Common myeloid progenitor, CD34-positive (primary cell): ENCODE measurements at regions not wholly inside any gene's neighbourhood (a gene's known extent, or its start where the extent isn't known, plus 50 kb on each side); places are given as distances from the start of the nearest gene placed in this dataset.

ENCODE experiments used
- CTCF ChIA-PET: fragments of 350-600 bp; sonication (Branson Sonifier 250); formaldehyde crosslinking; loops from one replicate; lab custom pipeline; 2021; ENCODE audit warnings: antibody characterized with exemption; lab: Charles Lee
- POLR2A ChIA-PET: fragments of 350-600 bp; sonication (Branson Sonifier 250); formaldehyde crosslinking; loops from one replicate; lab custom pipeline; 2021; ENCODE audit warnings: antibody characterized with exemption; lab: Charles Lee
- DNase-seq, 3 donors: peaks; one replicate each; pipeline versions ENCODE4 v3.0.0 to v3.0.0-alpha.2; 2013
- H3K27ac ChIP-seq, 2 experiments: 1 replicate in 1 of 2; 2 replicates in 1 of 2; pipeline ENCODE4 v1.7.0; 2013; ENCODE audit warnings: inconsistent platforms in 2 of 2, low read length in 2 of 2, mild to moderate bottlenecking in 2 of 2, low read depth in 1 of 2, moderate library complexity in 1 of 2; ENCODE audit not compliant: severe bottlenecking in 2 of 2, insufficient read depth in 1 of 2, poor library complexity in 1 of 2
- H3K27me3 ChIP-seq, 5 experiments: replicated peaks in 2 of 5; 1 replicate in 3 of 5; 2 replicates in 2 of 5; pipeline versions ENCODE4 v1.6.1 to v1.7.0; 2013; ENCODE audit warnings: low read length in 4 of 5, mild to moderate bottlenecking in 2 of 5, moderate library complexity in 2 of 5, inconsistent platforms in 1 of 5; ENCODE audit not compliant: insufficient read depth in 5 of 5, control insufficient read depth in 4 of 5
- H3K36me3 ChIP-seq, 4 experiments: 1 replicate in 2 of 4; 2 replicates in 2 of 4; pipeline versions ENCODE4 v1.6.1 to v1.7.0; 2013; ENCODE audit warnings: low read length in 3 of 4, control low read depth in 1 of 4, mild to moderate bottlenecking in 1 of 4; ENCODE audit not compliant: control insufficient read depth in 4 of 4, insufficient read depth in 4 of 4
- H3K4me1 ChIP-seq, 4 experiments: 1 replicate in 3 of 4; 2 replicates in 1 of 4; pipeline versions ENCODE4 v1.6.1 to v1.7.1; 2013; ENCODE audit warnings: low read length in 3 of 4, mild to moderate bottlenecking in 3 of 4, control low read depth in 1 of 4, inconsistent platforms in 1 of 4, moderate library complexity in 1 of 4; ENCODE audit not compliant: control insufficient read depth in 4 of 4, insufficient read depth in 4 of 4; ENCODE audit errors: control extremely low read depth in 1 of 4
- H3K4me3 ChIP-seq, 7 experiments: 1 replicate in 4 of 7; 2 replicates in 3 of 7; pipeline versions ENCODE4 v1.5.1 to v1.7.0; 2013; ENCODE audit warnings: mild to moderate bottlenecking in 7 of 7, low read length in 6 of 7, moderate library complexity in 6 of 7, inconsistent platforms in 2 of 7, low read depth in 2 of 7, control low read depth in 1 of 7; ENCODE audit not compliant: insufficient read depth in 4 of 7, control insufficient read depth in 1 of 7; ENCODE audit errors: extremely low read depth in 1 of 7
- H3K9me3 ChIP-seq, 5 experiments: 1 replicate in 4 of 5; 2 replicates in 1 of 5; pipeline versions ENCODE4 v1.6.1 to v1.7.1; 2013; ENCODE audit warnings: low read length in 4 of 5, mild to moderate bottlenecking in 2 of 5, inconsistent platforms in 1 of 5, low read depth in 1 of 5, moderate library complexity in 1 of 5; ENCODE audit not compliant: control insufficient read depth in 4 of 5, insufficient read depth in 2 of 5; ENCODE audit errors: control extremely low read depth in 1 of 5
- WGBS: methylation state at CpG from one replicate; pipeline ENCODE4 v1.1.5; 2013; ENCODE audit not compliant: insufficient coverage; 5-methylcytosine and 5-hydroxymethylcytosine counted together

DNA sequence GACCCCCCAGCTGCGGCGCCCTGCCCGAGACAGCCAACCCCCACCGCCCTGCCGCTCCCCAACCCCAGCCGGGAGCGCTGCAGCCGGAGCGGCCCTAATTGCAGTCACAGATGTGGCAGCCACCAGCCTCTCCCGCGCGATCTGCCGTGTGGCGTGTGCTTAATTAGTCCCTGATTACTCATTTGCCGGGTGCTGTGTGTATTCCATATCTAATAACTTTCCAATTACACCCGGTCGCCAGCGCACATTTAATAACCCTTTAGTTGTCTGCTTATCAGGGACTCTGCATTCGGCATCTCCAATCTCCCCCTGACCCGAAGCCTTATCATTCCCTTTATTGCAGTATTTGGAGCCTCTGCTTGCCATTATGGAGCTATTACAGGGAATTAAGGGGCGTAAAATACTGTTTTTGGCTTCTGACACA is 236.7 kb upstream of the CIBAR2 start:
- CTCF ChIA-PET, result interaction anchor here (1.3 to 2.9 kb wide), 5 partner anchors 18 to 96 kb away, joined by 3 to 10 read pairs (median 8); no protein-coding TSS in a partner anchor
- Histone ChIP-seq H3K27me3 (peaks cover 0 to 3% (median 0%) of the 10 kb centered on the region in 5 experiments), H3K36me3 (no peaks in the 10 kb centered on the region), H3K4me1 (peaks cover 0 to 13% (median 3%) of the 10 kb centered on the region in 4 experiments), H3K27ac (no peak overlapping the region), H3K9me3 (peaks cover 0 to 5% (median 4%) of the 10 kb centered on the region in 5 experiments), H3K4me3 (no peak overlapping the region)
- WGBS, result 98% methylated on average over 21 of the region's 21 CpGs
- no peak for DNase-seq
- POLR2A ChIA-PET, result no interaction called here

DNA sequence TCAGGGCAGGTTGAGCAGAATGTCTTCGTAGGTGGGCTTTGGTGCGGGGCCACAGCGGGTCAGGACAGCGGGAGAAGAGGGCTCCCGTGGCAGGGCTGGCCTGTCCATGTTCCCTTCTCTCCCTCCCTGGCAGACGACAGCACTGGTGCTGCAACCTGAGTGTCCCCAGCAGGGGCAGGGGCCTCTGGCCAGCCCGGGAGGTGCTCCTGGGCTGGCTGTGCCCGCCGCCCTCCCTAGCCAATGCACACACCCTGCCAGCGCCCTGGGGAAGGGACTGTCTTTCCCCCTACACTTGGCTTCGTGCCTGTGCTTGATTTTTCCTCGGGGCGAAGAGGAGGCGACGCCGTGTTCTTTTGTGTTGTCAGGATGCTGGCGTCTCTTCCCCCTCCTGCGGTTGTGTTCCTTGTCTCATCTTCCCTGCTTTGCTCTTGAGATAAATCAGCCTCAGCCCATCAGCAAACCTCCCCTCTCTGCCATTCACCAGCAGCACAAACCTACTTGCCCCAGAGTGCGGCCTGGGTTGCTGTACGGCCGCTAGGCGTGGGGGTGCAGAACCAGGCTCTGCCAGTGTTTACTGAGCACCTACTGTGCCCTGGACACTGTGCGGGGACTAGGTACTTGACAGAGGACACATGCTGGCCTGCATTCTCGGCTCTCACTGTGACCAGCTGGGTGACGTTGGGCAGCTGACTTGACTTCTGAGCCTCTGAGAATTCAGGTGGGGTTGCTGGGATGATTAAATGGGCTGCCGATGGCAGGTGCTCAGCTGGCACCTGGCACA is 237.3 kb upstream of the CIBAR2 start:
- H3K36me3 ChIP-seq, result no peaks in the 10 kb centered on the region
- ChIA-PET POLR2A (no interaction called here), CTCF (interaction anchor here (0.9 to 2.9 kb wide), 8 partner anchors 13 to 267 kb away, joined by 3 to 10 read pairs (median 4); no protein-coding TSS in a partner anchor)
- DNase-seq, result no peak
- H3K4me1 ChIP-seq, result peaks cover 0 to 19% (median 5%) of the 10 kb centered on the region in 4 experiments
- H3K27ac ChIP-seq, result no peak overlapping the region
- H3K4me3 ChIP-seq, result no peak overlapping the region
- peaks cover 0 to 3% (median 0%) of the 10 kb centered on the region in 5 experiments for H3K27me3 ChIP-seq
- WGBS, result 90% methylated on average over 22 of the region's 26 CpGs
- H3K9me3 ChIP-seq, result peaks cover 0 to 5% (median 4%) of the 10 kb centered on the region in 5 experiments

DNA sequence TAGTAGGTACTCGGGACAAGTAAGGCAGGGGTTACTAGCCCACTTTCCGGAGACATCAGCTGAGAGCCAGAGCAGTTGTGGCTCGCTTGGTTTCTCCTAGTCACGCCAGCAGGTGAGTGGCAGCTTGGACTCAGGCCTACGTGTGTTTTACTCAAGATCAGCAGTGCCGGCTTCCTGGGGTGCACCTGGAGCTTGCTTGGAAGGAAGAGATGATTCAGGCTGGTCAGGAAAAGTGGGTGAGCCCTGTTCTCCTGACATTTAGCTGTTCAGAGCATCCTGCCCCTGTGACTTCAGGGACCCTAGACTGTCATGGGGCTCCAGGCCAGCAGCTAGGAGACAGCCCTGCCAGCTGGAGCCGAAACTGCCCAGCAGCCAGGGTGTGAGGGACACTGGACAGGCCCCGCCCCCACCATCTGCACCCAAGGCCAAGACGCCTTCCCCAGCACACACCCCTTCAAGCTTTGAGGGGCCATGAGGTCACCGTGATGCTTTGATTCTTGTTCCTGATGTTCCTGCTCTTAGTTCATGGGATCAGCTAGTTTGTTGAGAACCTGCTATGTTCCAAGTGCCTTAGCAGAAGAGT is 238.0 kb upstream of the CIBAR2 start:
- Histone ChIP-seq H3K27ac (no peak overlapping the region), H3K27me3 (peaks cover 0 to 3% (median 0%) of the 10 kb centered on the region in 5 experiments), H3K4me1 (peaks cover 0 to 25% (median 7%) of the 10 kb centered on the region in 4 experiments), H3K9me3 (peaks cover 0 to 5% (median 4%) of the 10 kb centered on the region in 5 experiments), H3K36me3 (no peaks in the 10 kb centered on the region), H3K4me3 (no peak overlapping the region)
- no peak for DNase-seq
- ChIA-PET CTCF (interaction anchor here (0.9 to 1.5 kb wide), 5 partner anchors 14 to 266 kb away, joined by 3 to 4 read pairs (median 4); no protein-coding TSS in a partner anchor), POLR2A (no interaction called here)
- 91% methylated on average over 9 of the region's 10 CpGs for WGBS

DNA sequence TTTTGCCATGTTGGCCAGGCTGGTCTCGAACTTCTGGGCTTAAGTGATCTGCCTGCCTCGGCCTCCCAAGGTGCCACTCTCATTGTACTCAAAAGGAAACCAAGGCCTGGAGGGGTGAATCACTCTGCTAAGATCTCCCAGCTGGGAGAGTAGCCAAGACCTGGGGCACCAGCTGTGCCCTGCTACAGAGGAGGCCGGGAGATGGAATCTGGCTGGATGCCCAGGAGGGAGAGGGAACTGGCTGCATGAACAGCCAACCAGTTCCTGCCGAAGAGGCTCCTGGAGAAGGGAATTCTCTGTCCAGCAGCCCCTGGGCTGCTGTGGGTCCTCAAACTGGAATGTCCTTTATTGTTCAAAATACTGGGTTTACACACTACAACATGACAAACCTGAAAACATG is 238.7 kb upstream of the CIBAR2 start:
- WGBS, result 24% methylated on average over 4 of the region's 4 CpGs
- peaks cover 0 to 5% (median 4%) of the 10 kb centered on the region in 5 experiments for H3K9me3 ChIP-seq
- DNase-seq, result peak in 2 of 3 donors; percentile 46 to 47
- H3K27me3 ChIP-seq, result peaks cover 0 to 3% (median 0%) of the 10 kb centered on the region in 5 experiments
- H3K27ac ChIP-seq, result no peak overlapping the region
- CTCF ChIA-PET, result interaction anchor here (1.0 to 1.5 kb wide), 6 partner anchors 8 to 258 kb away, joined by 3 to 6 read pairs (median 4); no protein-coding TSS in a partner anchor
- no peaks in the 10 kb centered on the region for H3K36me3 ChIP-seq
- peaks cover 0 to 25% (median 7%) of the 10 kb centered on the region in 4 experiments for H3K4me1 ChIP-seq
- no peak overlapping the region for H3K4me3 ChIP-seq
- POLR2A ChIA-PET, result no interaction called here

DNA sequence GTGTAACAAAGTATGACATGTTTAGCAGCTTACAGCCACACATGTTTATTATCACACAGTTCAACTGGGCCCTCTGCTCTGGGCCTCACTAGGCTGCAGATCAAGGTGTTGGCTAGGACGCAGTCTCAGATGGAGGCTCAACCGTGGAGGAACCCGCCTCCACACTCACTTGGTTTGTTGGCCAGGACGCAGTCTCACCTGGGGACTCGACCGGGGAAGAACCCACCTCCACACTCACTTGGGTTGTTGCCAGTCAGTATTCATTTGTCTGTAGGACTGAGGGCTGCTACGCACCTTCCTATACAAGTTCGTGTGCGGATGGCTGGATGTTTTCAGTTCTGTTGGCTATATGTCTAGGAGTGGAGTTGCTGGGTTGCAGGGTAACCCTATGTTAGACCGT is 240.7 kb upstream of the CIBAR2 start:
- no peak overlapping the region for H3K4me3 ChIP-seq
- no peak for DNase-seq
- peaks cover 0 to 25% (median 7%) of the 10 kb centered on the region in 4 experiments for H3K4me1 ChIP-seq
- H3K27me3 ChIP-seq, result peaks cover 0 to 3% (median 0%) of the 10 kb centered on the region in 5 experiments
- 100% methylated on average over 9 of the region's 10 CpGs for WGBS
- H3K36me3 ChIP-seq, result no peaks in the 10 kb centered on the region
- POLR2A ChIA-PET, result no interaction called here
- no peak overlapping the region for H3K27ac ChIP-seq
- CTCF ChIA-PET, result interaction anchor here (0.6 to 1.7 kb wide), 6 partner anchors 10 to 68 kb away, joined by 3 to 7 read pairs (median 3); no protein-coding TSS in a partner anchor
- peaks cover 0 to 5% (median 4%) of the 10 kb centered on the region in 5 experiments for H3K9me3 ChIP-seq

GRCh38 chr16:85353839-85354685 is 241.8 kb upstream of the CIBAR2 start:
- no peak for DNase-seq
- H3K27me3 ChIP-seq, result peaks cover 0 to 3% (median 0%) of the 10 kb centered on the region in 5 experiments
- no peaks in the 10 kb centered on the region for H3K36me3 ChIP-seq
- ChIA-PET CTCF (interaction anchor here (0.8 to 2.7 kb wide), 15 partner anchors 9 to 111 kb away, joined by 3 to 13 read pairs (median 4); no protein-coding TSS in a partner anchor), POLR2A (no interaction called here)
- peak overlapping the region in 1 of 2 experiments; percentile 49 for H3K27ac ChIP-seq
- WGBS, result 48% methylated on average over 14 of the region's 15 CpGs
- H3K4me1 ChIP-seq, result peaks cover 0 to 26% (median 7%) of the 10 kb centered on the region in 4 experiments
- H3K9me3 ChIP-seq, result peaks cover 0 to 5% (median 4%) of the 10 kb centered on the region in 5 experiments
- no peak overlapping the region for H3K4me3 ChIP-seq
